Tibial artery (tissue), 4 donors: ENCODE measurements at regions not wholly inside any gene's neighbourhood (a gene's known extent, or its start where the extent isn't known, plus 50 kb on each side); places are given as distances from the start of the nearest gene placed in this dataset.

Experiments used
- DNase-seq, 2 donors: peaks; one replicate each; pipeline ENCODE4 v3.0.0-alpha.2; 2019
- H3K27ac ChIP-seq, 2 donors: fragments of 200-600 bp; sonication (generic) in 1 of 2; 1 replicate in 1 of 2; 2 replicates in 1 of 2; pipeline ENCODE4 v1.5.1; 2018 to 2019; ENCODE audit warnings: mild to moderate bottlenecking in 1 of 2
- H3K27me3 ChIP-seq, 2 donors: fragments of 200-600 bp; sonication (generic) in 1 of 2; one replicate each; pipeline versions ENCODE4 v1.5.1 to v1.6.0; 2016 to 2019
- H3K36me3 ChIP-seq, 3 donors: fragments of 200-600 bp; sonication (generic) in 2 of 3; one replicate each; pipeline ENCODE4 v1.5.1; 2016 to 2019; ENCODE audit warnings: mild to moderate bottlenecking in 2 of 3
- H3K4me1 ChIP-seq, 4 donors: fragments of 200-600 bp; sonication (generic) in 2 of 4; 1 replicate in 3 of 4; 2 replicates in 1 of 4; pipeline ENCODE4 v1.5.1; 2016 to 2019
- H3K4me3 ChIP-seq, 2 donors: fragments of 200-600 bp; sonication (generic) in 1 of 2; 1 replicate in 1 of 2; 2 replicates in 1 of 2; pipeline ENCODE4 v1.5.1; 2018 to 2019; ENCODE audit warnings: mild to moderate bottlenecking in 2 of 2
- H3K9me3 ChIP-seq, 3 donors: fragments of 200-600 bp; sonication (generic) in 1 of 3; one replicate each; pipeline ENCODE4 v1.5.1; 2016 to 2019
- intact Hi-C: fragments of 100-400 bp; cut with DNase I; formaldehyde crosslinking; loops from one replicate; pipeline ENCODE4 v1.15.0; 2023; ENCODE audit warnings: low total_unique reads
- TF ChIP-seq, protein P1 (sequence below), 2 experiments: fragments of 200-600 bp in 1 of 2; fragments of 450-650 bp in 1 of 2; IDR thresholded peaks; one replicate each; pipeline ENCODE4 v1.5.1; 2017 to 2019; ENCODE audit warnings: antibody characterized with exemption in 2 of 2, mild to moderate bottlenecking in 1 of 2, moderate library complexity in 1 of 2

DNA sequence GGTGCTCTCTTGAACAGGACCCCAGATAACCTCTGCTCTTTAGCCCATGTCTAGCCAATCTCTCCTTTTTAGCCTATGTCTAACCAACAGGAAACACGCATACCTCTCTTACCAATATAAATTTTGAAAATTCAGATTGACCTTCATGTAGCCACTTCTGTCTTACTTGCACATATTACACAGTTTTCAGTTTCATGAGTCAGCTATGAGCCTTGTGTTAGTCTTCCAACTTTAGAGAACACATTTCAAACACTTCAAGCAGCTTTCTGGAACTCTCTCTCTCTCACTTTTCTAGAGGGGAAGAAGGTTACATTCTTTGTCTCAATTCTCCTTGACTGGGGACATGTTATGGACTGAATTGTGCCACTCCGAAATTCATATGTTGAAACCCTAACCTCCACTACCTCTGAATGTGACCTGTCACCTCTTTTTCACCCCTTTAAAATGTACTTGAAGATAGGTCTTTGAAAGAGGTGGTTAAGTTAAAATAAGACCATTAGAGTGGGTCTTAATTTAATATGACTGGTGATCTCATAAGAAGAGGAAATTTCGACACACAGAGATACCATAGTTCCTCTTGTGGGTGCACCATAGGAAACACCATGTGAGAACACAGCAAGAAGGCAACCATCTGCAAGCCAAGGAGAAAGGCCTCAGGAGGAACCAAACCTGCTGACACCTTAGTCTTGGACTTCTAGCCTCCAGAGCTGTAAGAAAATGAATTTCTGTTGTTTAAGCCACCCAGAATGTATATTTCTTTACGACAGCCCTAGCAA is 480.3 kb upstream of the ALCAM start:
- intact Hi-C loops, result no loop called here
- Histone ChIP-seq H3K4me1 (no peaks in the 10 kb centered on the region), H3K36me3 (no peaks in the 10 kb centered on the region), H3K4me3 (no peak overlapping the region), H3K9me3 (no peaks in the 10 kb centered on the region), H3K27me3 (no peaks in the 10 kb centered on the region), H3K27ac (no peak overlapping the region)
- no peak for DNase-seq
- TF ChIP-seq, protein P1, sequence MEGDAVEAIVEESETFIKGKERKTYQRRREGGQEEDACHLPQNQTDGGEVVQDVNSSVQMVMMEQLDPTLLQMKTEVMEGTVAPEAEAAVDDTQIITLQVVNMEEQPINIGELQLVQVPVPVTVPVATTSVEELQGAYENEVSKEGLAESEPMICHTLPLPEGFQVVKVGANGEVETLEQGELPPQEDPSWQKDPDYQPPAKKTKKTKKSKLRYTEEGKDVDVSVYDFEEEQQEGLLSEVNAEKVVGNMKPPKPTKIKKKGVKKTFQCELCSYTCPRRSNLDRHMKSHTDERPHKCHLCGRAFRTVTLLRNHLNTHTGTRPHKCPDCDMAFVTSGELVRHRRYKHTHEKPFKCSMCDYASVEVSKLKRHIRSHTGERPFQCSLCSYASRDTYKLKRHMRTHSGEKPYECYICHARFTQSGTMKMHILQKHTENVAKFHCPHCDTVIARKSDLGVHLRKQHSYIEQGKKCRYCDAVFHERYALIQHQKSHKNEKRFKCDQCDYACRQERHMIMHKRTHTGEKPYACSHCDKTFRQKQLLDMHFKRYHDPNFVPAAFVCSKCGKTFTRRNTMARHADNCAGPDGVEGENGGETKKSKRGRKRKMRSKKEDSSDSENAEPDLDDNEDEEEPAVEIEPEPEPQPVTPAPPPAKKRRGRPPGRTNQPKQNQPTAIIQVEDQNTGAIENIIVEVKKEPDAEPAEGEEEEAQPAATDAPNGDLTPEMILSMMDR (IDR thresholded peaks at IDR 0.05), result no peak

DNA sequence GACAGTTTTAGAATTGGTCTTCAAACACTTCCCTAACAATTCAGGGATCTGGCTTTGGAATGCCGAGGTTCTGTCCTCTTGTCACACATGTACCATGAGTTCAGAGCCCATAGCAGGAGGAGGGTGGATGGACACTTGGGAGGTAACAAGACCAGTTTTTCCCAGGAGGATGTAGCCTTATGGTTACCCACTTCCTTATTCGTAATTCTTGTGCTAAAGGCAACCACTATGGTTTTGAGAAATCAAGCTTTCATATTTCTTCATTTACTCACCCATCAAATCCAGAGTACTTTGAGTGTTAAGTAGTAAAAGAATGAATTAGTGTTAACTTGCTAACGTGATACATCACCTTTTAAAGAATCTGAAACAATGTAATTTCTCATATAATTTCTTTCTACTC is 479.6 kb upstream of the ALCAM start:
- Histone ChIP-seq H3K36me3 (no peaks in the 10 kb centered on the region), H3K27ac (no peak overlapping the region), H3K27me3 (no peaks in the 10 kb centered on the region), H3K4me1 (no peaks in the 10 kb centered on the region), H3K9me3 (no peaks in the 10 kb centered on the region), H3K4me3 (no peak overlapping the region)
- intact Hi-C loops, result no loop called here
- TF ChIP-seq, protein P1 (IDR thresholded peaks at IDR 0.05), result no peak
- no peak for DNase-seq

DNA sequence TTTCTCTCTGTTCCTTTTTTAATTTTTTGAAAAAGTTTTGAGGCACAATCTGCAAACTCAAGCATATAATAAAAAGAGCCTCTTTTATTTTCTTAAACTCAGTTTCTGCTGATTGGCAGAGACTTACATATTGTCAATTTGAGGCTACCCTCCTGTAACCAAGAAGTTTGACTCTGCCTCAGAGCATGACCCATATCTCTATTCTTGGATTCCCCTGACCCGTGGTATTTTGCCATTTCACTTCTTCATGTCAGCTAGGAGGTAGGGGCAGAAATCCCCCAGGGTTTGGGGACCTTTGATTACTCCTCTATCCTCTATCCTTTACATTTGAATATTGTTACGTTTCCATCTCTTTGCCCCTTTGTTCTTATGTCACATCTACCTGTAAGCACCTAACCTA is 479.1 kb upstream of the ALCAM start:
- H3K4me1 ChIP-seq, result no peaks in the 10 kb centered on the region
- no peak overlapping the region for H3K4me3 ChIP-seq
- no peak overlapping the region for H3K27ac ChIP-seq
- TF ChIP-seq, protein P1 (IDR thresholded peaks at IDR 0.05), result no peak
- no peak for DNase-seq
- H3K9me3 ChIP-seq, result no peaks in the 10 kb centered on the region
- H3K27me3 ChIP-seq, result no peaks in the 10 kb centered on the region
- H3K36me3 ChIP-seq, result no peaks in the 10 kb centered on the region
- intact Hi-C loops, result no loop called here

DNA sequence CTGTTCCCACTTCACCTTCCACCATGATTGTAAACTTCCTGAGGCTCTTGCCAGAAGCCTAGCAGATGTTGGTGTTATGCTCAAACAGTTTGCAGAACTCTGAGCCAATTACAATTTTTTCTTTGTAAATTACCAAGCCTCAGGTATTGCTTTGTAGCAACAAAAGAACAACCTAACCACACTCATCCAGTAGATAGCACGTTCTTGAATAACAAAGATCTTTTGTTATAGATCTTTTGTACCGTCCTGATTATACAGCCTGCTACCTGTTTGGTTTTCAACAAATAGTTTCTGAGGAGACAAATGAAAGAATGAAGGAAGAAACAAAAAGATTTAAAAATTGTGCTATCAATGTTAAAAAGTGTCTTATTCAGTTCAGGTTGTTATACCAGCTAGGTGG is 474.7 kb upstream of the ALCAM start:
- no peak for DNase-seq
- Histone ChIP-seq H3K27ac (no peak overlapping the region), H3K4me1 (no peaks in the 10 kb centered on the region), H3K27me3 (no peaks in the 10 kb centered on the region), H3K9me3 (no peaks in the 10 kb centered on the region), H3K4me3 (no peak overlapping the region), H3K36me3 (no peaks in the 10 kb centered on the region)
- TF ChIP-seq, protein P1 (IDR thresholded peaks at IDR 0.05), result no peak
- intact Hi-C loops, result no loop called here

DNA sequence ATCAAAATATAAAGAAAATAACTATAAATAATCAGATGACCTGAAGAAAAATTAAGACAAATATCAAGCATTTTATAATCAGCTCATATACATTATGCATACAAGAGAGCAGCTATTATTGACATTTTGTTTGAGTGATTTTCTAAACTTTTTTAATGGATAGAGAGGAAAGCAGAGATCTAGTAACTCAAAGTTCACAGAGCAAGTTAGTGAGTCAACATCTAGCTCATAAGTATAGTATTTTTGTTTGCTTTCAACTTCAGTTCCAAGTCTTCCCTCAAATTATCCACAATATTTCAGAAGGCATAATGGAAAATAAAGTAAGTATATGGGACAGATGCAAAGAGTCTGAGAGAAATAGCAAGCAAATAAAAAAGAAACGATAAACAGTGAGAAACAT is 470.1 kb upstream of the ALCAM start:
- H3K36me3 ChIP-seq, result no peaks in the 10 kb centered on the region
- intact Hi-C loops, result no loop called here
- H3K9me3 ChIP-seq, result peaks cover 0 to 6% (median 0%) of the 10 kb centered on the region in 3 donors
- no peak for DNase-seq
- no peaks in the 10 kb centered on the region for H3K27me3 ChIP-seq
- H3K4me3 ChIP-seq, result no peak overlapping the region
- H3K4me1 ChIP-seq, result no peaks in the 10 kb centered on the region
- TF ChIP-seq, protein P1 (IDR thresholded peaks at IDR 0.05), result no peak
- no peak overlapping the region for H3K27ac ChIP-seq
